ENCODE measurements at regions not wholly inside any gene's neighbourhood (a gene's known extent, or its start where the extent isn't known, plus 50 kb on each side); places are given as distances from the start of the nearest gene placed in this dataset.

- Histone ChIP-seq H3K9ac (ENCODE audit: low read depth, low read length, poor library complexity, severe bottlenecking) (no peak overlapping the region), H3K27me3 (ENCODE audit: insufficient read depth, low read length, poor library complexity, severe bottlenecking) (no peaks in the 10 kb centered on the region), H4K20me1 (ENCODE audit: insufficient read depth, low read length, poor library complexity, severe bottlenecking) (no peaks in the 10 kb centered on the region), H3F3A (ENCODE audit: low read depth) (no peaks in the 10 kb centered on the region), H3K36me3 (ENCODE audit: insufficient read depth, low read length) (no peaks in the 10 kb centered on the region), H3K79me2 (ENCODE audit: insufficient read depth, low read length) (no peaks in the 10 kb centered on the region), H3K4me3 (ENCODE audit: low read length, poor library complexity, severe bottlenecking) (no peak overlapping the region), H3K4me1 (ENCODE audit: insufficient read depth, low read length, poor library complexity, severe bottlenecking) (no peaks in the 10 kb centered on the region), H3K9me3 (ENCODE audit: insufficient read depth, low read depth, low read length) (no peaks in the 10 kb centered on the region; the same call in 1 of the 2 replicates), H3K9me2 (replicated peaks; ENCODE audit: low read depth, low read length) (no peaks in the 10 kb centered on the region), H3K4me2 (ENCODE audit: low read depth, low read length, poor library complexity, severe bottlenecking) (no peak overlapping the region), H2AFZ (ENCODE audit: low read length) (no peak overlapping the region)
- TF ChIP-seq EZH2phosphoT487 (IDR thresholded peaks at IDR 0.05; ENCODE audit: borderline replicate concordance) (no peak), CTCF (conservative IDR thresholded peaks at IDR 0.05; ENCODE audit: low read length) (no peak)
These were observed 498.7 kb downstream of the METTL15 start for GRCh38 chr11:28606930-28607329.

- Histone ChIP-seq H3K4me1 (ENCODE audit: insufficient read depth, low read length, poor library complexity, severe bottlenecking) (no peaks in the 10 kb centered on the region), H3K9me3 (ENCODE audit: insufficient read depth, low read depth, low read length) (no peaks in the 10 kb centered on the region; the same call in 1 of the 2 replicates), H3K9me2 (replicated peaks; ENCODE audit: low read depth, low read length) (no peaks in the 10 kb centered on the region), H3K4me3 (ENCODE audit: low read length, poor library complexity, severe bottlenecking) (no peak overlapping the region), H3K36me3 (ENCODE audit: insufficient read depth, low read length) (no peaks in the 10 kb centered on the region), H3K9ac (ENCODE audit: low read depth, low read length, poor library complexity, severe bottlenecking) (no peak overlapping the region), H3K79me2 (ENCODE audit: insufficient read depth, low read length) (no peaks in the 10 kb centered on the region), H3K27me3 (ENCODE audit: insufficient read depth, low read length, poor library complexity, severe bottlenecking) (no peaks in the 10 kb centered on the region), H2AFZ (ENCODE audit: low read length) (no peak overlapping the region), H3F3A (ENCODE audit: low read depth) (no peaks in the 10 kb centered on the region), H3K4me2 (ENCODE audit: low read depth, low read length, poor library complexity, severe bottlenecking) (no peak overlapping the region), H4K20me1 (ENCODE audit: insufficient read depth, low read length, poor library complexity, severe bottlenecking) (no peaks in the 10 kb centered on the region)
- TF ChIP-seq EZH2phosphoT487 (IDR thresholded peaks at IDR 0.05; ENCODE audit: borderline replicate concordance) (no peak), CTCF (conservative IDR thresholded peaks at IDR 0.05; ENCODE audit: low read length) (no peak)
These were observed 491.5 kb downstream of the METTL15 start for GRCh38 chr11:28599656-28600055.

GRCh38 chr11:28598531-28598930, 490.3 kb downstream of the METTL15 start:
- Histone ChIP-seq H2AFZ (ENCODE audit: low read length) (no peak overlapping the region), H3K9ac (ENCODE audit: low read depth, low read length, poor library complexity, severe bottlenecking) (no peak overlapping the region), H3K9me2 (replicated peaks; ENCODE audit: low read depth, low read length) (no peaks in the 10 kb centered on the region), H3K9me3 (ENCODE audit: insufficient read depth, low read depth, low read length) (no peaks in the 10 kb centered on the region; the same call in 1 of the 2 replicates), H3K4me1 (ENCODE audit: insufficient read depth, low read length, poor library complexity, severe bottlenecking) (no peaks in the 10 kb centered on the region), H3F3A (ENCODE audit: low read depth) (no peaks in the 10 kb centered on the region), H3K36me3 (ENCODE audit: insufficient read depth, low read length) (no peaks in the 10 kb centered on the region), H3K4me2 (ENCODE audit: low read depth, low read length, poor library complexity, severe bottlenecking) (no peak overlapping the region), H3K79me2 (ENCODE audit: insufficient read depth, low read length) (no peaks in the 10 kb centered on the region), H4K20me1 (ENCODE audit: insufficient read depth, low read length, poor library complexity, severe bottlenecking) (no peaks in the 10 kb centered on the region), H3K4me3 (ENCODE audit: low read length, poor library complexity, severe bottlenecking) (no peak overlapping the region), H3K27me3 (ENCODE audit: insufficient read depth, low read length, poor library complexity, severe bottlenecking) (no peaks in the 10 kb centered on the region)
- TF ChIP-seq CTCF (conservative IDR thresholded peaks at IDR 0.05; ENCODE audit: low read length), result no peak
- TF ChIP-seq EZH2phosphoT487 (IDR thresholded peaks at IDR 0.05; ENCODE audit: borderline replicate concordance), result no peak

Data from Loucy (cell line).